Lung microvascular endothelial cell (primary cell): ENCODE measurements at regions not wholly inside any gene's neighbourhood (a gene's known extent, or its start where the extent isn't known, plus 50 kb on each side); places are given as distances from the start of the nearest gene placed in this dataset.
"Not testable (repeated sequence)": the region's sequence is repeated elsewhere in the genome, so short reads cannot be mapped to it uniquely, and the experiment has no call there.

Experiments used
- DNase-seq, 2 donors: peaks; one replicate each; pipeline versions ENCODE4 v3.0.0 to v3.0.0-alpha.2; 2010; ENCODE audit warnings: low read depth in 2 of 2

- DNase-seq = not testable (repeated sequence)
These were observed 278.1 kb downstream of the ANKRD30B start for GRCh38 chr18:15026041-15026440.

GRCh38 chr18:15028037-15028436 is 280.1 kb downstream of the ANKRD30B start:
- DNase-seq = peak in 1 of 2 donors; percentile 15

- DNase-seq = not testable (repeated sequence)
These were observed 312.4 kb downstream of the ANKRD30B start for GRCh38 chr18:15060279-15060880.

- DNase-seq = not testable (repeated sequence)
These were observed 313.4 kb downstream of the ANKRD30B start for GRCh38 chr18:15061289-15061896.

GRCh38 chr18:15066434-15066833 is 318.5 kb downstream of the ANKRD30B start:
- DNase-seq = not testable (repeated sequence)

- DNase-seq = not testable (repeated sequence)
These were observed 323.3 kb downstream of the ANKRD30B start for GRCh38 chr18:15071311-15071710.
